ENCODE measurements at regions not wholly inside any gene's neighbourhood (a gene's known extent, or its start where the extent isn't known, plus 50 kb on each side); places are given as distances from the start of the nearest gene placed in this dataset.

DNA sequence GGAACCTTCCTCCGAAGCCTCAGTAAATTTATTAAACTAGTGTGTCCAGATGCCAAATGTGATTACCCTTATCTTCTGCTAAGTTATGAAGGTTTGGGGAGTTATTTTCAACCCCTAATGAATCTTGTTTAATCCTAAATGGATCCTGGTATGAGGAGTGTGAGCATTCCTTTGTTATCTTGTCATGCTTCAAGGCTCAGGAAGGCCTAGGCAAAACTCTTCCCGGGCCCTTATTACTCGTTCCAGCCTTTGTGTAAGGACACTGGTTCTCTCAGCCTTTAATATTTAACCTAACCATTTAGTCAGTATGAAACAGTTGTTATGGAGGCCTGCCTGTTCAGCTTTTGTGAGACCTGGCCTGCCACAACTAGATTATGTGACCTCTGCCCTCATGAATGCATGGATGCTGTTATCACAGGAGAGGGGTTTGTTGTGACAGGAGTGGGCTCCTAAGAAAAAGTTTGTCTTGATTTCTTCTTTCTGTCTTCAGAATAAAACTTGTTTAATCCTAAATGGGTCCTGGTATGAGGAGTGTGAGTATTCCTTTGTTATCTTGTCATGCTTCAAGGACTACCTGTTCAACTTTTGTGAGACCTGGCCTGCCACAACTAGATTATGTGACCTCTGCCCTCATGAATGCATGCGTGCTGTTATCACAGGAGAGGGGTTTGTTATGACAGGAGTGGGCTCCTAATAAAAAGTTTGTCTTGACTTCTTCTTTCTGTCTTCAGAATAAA is 181.7 kb downstream of the SLC39A8 start:
- Mint-ChIP-seq H3K9me3 (ENCODE audit: unreplicated experiment) (peaks cover 4% of the 10 kb centered on the region), H3K27me3 (ENCODE audit: unreplicated experiment) (no peaks in the 10 kb centered on the region), H3K4me3 (ENCODE audit: unreplicated experiment) (no peak overlapping the region), H3K4me1 (ENCODE audit: low read depth, unreplicated experiment) (peaks cover 18% of the 10 kb centered on the region), H3K27ac (ENCODE audit: unreplicated experiment) (no peak overlapping the region), H3K36me3 (ENCODE audit: unreplicated experiment) (no peaks in the 10 kb centered on the region)
- TF ChIP-seq, protein P1, sequence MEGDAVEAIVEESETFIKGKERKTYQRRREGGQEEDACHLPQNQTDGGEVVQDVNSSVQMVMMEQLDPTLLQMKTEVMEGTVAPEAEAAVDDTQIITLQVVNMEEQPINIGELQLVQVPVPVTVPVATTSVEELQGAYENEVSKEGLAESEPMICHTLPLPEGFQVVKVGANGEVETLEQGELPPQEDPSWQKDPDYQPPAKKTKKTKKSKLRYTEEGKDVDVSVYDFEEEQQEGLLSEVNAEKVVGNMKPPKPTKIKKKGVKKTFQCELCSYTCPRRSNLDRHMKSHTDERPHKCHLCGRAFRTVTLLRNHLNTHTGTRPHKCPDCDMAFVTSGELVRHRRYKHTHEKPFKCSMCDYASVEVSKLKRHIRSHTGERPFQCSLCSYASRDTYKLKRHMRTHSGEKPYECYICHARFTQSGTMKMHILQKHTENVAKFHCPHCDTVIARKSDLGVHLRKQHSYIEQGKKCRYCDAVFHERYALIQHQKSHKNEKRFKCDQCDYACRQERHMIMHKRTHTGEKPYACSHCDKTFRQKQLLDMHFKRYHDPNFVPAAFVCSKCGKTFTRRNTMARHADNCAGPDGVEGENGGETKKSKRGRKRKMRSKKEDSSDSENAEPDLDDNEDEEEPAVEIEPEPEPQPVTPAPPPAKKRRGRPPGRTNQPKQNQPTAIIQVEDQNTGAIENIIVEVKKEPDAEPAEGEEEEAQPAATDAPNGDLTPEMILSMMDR (IDR thresholded peaks at IDR 0.05; ENCODE audit: partially characterized antibody, unreplicated experiment), result no peak
- no peak for DNase-seq

DNA sequence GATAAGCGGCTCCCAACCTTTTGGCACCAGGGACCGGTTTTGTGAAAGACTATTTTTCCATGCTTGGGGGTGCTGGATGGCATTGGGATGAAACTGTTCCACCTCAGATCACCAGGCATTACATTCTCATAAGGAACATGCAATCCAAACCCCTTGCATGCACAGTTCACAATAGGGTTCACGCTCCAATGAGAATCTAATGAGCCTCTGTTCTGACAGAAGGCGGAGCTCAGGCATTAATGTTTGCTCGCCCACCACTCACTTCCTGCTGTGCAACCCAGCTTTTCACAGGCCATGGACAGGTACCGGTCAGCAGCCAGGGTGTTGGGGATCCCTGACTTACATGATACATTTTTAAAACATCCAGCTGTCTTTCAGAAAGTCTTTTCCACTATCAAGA is 187.3 kb downstream of the SLC39A8 start:
- Mint-ChIP-seq H3K4me1 (ENCODE audit: low read depth, unreplicated experiment) (peaks cover 1% of the 10 kb centered on the region), H3K27ac (ENCODE audit: unreplicated experiment) (no peak overlapping the region), H3K9me3 (ENCODE audit: unreplicated experiment) (no peaks in the 10 kb centered on the region), H3K27me3 (ENCODE audit: unreplicated experiment) (no peaks in the 10 kb centered on the region), H3K36me3 (ENCODE audit: unreplicated experiment) (no peaks in the 10 kb centered on the region), H3K4me3 (ENCODE audit: unreplicated experiment) (no peak overlapping the region)
- DNase-seq, result no peak
- TF ChIP-seq, protein P1 (IDR thresholded peaks at IDR 0.05; ENCODE audit: partially characterized antibody, unreplicated experiment), result no peak

DNA sequence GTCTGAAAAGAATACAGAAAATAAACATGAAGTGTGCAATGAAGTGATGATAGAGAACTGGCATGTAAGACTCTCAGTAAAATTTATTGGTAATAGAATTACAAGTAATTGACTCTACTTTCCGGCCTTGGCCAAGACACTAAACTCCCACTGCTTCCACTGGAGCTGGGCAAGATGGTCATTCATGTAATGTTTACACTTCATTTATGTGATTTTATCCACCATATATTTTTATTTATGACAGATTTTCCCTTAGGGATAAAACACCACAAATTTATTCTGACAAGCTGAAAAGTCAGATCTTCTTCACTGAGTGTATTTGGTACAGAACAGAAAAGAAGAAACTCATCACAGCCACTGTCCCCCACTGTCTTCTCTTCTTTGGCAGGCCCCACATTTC is 191.9 kb downstream of the SLC39A8 start:
- TF ChIP-seq, protein P1 (IDR thresholded peaks at IDR 0.05; ENCODE audit: partially characterized antibody, unreplicated experiment), result no peak
- no peak for DNase-seq
- Mint-ChIP-seq H3K36me3 (ENCODE audit: unreplicated experiment) (no peaks in the 10 kb centered on the region), H3K9me3 (ENCODE audit: unreplicated experiment) (no peaks in the 10 kb centered on the region), H3K4me3 (ENCODE audit: unreplicated experiment) (no peak overlapping the region), H3K27me3 (ENCODE audit: unreplicated experiment) (no peaks in the 10 kb centered on the region), H3K4me1 (ENCODE audit: low read depth, unreplicated experiment) (peaks cover 1% of the 10 kb centered on the region), H3K27ac (ENCODE audit: unreplicated experiment) (no peak overlapping the region)

DNA sequence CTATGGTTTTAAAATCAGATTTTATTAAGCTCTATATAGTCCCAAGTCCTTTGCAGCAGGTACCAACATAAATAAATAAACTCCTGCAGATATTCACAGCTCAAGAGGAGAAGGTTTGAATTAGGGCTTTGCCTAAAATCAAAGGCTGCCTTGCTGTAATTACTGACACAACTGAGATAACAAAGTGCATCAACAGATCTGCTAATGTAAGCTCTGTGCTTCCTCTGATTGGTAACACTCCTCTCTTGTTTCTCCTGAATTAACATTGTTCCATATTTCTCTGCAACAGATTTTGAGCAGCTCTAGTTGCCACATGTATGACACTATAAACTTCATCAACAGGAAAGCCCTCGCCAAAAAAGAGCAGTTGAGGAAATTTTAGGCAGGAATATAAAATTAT is 193.6 kb downstream of the SLC39A8 start:
- H3K4me1 Mint-ChIP-seq (ENCODE audit: low read depth, unreplicated experiment), result no peaks in the 10 kb centered on the region
- no peaks in the 10 kb centered on the region for H3K9me3 Mint-ChIP-seq (ENCODE audit: unreplicated experiment)
- H3K27me3 Mint-ChIP-seq (ENCODE audit: unreplicated experiment), result no peaks in the 10 kb centered on the region
- TF ChIP-seq, protein P1 (IDR thresholded peaks at IDR 0.05; ENCODE audit: partially characterized antibody, unreplicated experiment), result no peak
- H3K27ac Mint-ChIP-seq (ENCODE audit: unreplicated experiment), result no peak overlapping the region
- no peaks in the 10 kb centered on the region for H3K36me3 Mint-ChIP-seq (ENCODE audit: unreplicated experiment)
- H3K4me3 Mint-ChIP-seq (ENCODE audit: unreplicated experiment), result no peak overlapping the region
- no peak for DNase-seq

DNA sequence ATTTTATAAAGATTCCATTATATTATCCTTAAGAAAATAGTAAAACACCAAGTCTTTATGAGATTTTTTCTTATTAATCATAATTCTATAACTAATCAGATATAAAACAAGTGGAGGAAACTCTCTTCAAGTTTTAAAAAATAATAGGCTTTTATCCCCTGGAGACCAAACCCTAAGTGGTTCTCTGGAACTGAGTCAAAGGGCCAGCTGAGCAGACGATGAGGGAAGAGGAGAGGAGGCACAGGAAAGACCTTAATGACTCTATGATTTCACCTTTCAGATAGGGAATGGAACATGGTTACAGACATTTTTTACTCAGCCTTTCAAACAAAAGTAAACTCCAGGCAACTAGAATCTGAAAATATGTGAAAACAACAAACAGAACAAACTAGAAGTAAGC is 201.8 kb downstream of the SLC39A8 start:
- H3K27me3 Mint-ChIP-seq (ENCODE audit: unreplicated experiment), result no peaks in the 10 kb centered on the region
- TF ChIP-seq, protein P1 (IDR thresholded peaks at IDR 0.05; ENCODE audit: partially characterized antibody, unreplicated experiment), result no peak
- DNase-seq, result no peak
- no peaks in the 10 kb centered on the region for H3K9me3 Mint-ChIP-seq (ENCODE audit: unreplicated experiment)
- no peak overlapping the region for H3K27ac Mint-ChIP-seq (ENCODE audit: unreplicated experiment)
- H3K4me1 Mint-ChIP-seq (ENCODE audit: low read depth, unreplicated experiment), result no peaks in the 10 kb centered on the region
- H3K4me3 Mint-ChIP-seq (ENCODE audit: unreplicated experiment), result no peak overlapping the region
- H3K36me3 Mint-ChIP-seq (ENCODE audit: unreplicated experiment), result no peaks in the 10 kb centered on the region

All from glutamatergic neuron (in vitro differentiated cells).